Thyroid gland (tissue), 4 donors: ENCODE measurements at regions not wholly inside any gene's neighbourhood (a gene's known extent, or its start where the extent isn't known, plus 50 kb on each side); places are given as distances from the start of the nearest gene placed in this dataset.

Experiments
- POLR2A ChIP-seq, 2 donors: fragments of 450-650 bp; IDR thresholded peaks; one replicate each; pipeline ENCODE4 v1.6.1; 2017; ENCODE audit warnings: antibody characterized with exemption in 2 of 2, mild to moderate bottlenecking in 2 of 2, moderate library complexity in 1 of 2
- TF ChIP-seq, protein P1 (sequence below), 6 experiments: fragments of 200-600 bp in 3 of 6; fragments of 450-650 bp in 3 of 6; sonication (generic) in 3 of 6; IDR thresholded peaks; one replicate each; pipeline ENCODE4 v1.5.1; 2016 to 2019; ENCODE audit warnings: antibody characterized with exemption in 6 of 6, mild to moderate bottlenecking in 2 of 6, inconsistent platforms in 1 of 6, moderate library complexity in 1 of 6

DNA sequence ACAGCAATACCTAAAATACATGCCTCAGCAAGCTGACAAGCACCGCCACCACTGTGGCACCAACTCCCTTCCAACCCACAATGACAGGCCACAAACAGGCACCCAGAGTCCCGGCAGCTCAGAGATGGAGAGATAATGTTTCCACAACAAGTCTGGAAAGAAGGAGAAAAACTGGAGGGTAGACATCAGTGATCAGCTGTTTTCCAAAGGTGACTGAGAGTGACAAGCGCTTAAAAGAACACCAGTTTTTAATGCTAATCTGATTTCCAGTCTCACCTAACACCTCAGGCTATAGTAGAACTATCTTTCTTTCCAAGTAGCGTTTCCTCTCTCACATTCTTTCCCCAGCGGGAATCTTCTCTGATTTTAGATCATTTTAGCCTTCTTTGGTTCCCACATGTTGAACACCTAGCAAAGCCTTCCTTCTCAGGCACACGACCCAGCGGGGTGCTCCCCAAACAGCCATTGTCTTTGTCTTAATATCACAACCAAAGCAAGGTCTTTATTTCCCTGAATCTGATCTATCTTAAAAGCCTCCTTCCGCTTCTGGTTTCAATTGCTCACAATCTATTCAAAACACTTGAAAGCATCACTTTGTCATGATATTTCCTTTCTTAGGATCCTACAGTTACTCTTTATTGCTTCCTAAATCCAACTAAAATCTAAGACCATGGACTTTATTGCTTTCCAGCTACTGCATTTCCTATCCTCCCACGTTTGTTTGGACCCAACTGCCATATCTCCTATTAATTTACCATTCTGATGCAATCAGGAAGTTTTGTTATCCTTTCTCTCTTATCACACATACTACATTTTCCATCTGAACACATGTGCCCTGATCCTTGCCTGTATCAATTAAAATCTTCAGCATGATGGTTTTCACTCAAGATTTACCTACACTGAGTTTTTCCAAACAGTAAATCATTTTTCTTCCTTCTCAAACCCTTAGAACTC lies 282.7 kb downstream of the ADGB start:
- no peak for TF ChIP-seq POLR2A (IDR thresholded peaks at IDR 0.05)
- TF ChIP-seq, protein P1, sequence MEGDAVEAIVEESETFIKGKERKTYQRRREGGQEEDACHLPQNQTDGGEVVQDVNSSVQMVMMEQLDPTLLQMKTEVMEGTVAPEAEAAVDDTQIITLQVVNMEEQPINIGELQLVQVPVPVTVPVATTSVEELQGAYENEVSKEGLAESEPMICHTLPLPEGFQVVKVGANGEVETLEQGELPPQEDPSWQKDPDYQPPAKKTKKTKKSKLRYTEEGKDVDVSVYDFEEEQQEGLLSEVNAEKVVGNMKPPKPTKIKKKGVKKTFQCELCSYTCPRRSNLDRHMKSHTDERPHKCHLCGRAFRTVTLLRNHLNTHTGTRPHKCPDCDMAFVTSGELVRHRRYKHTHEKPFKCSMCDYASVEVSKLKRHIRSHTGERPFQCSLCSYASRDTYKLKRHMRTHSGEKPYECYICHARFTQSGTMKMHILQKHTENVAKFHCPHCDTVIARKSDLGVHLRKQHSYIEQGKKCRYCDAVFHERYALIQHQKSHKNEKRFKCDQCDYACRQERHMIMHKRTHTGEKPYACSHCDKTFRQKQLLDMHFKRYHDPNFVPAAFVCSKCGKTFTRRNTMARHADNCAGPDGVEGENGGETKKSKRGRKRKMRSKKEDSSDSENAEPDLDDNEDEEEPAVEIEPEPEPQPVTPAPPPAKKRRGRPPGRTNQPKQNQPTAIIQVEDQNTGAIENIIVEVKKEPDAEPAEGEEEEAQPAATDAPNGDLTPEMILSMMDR (IDR thresholded peaks at IDR 0.05), result no peak
